Cerebellar nuclear complex (tissue), 1 donor: ENCODE measurements at regions not wholly inside any gene's neighbourhood (a gene's known extent, or its start where the extent isn't known, plus 50 kb on each side); places are given as distances from the start of the nearest gene placed in this dataset.

Source experiments
- DNase-seq, 2 experiments: peaks; one replicate each; lab custom pipeline; 2025; lab: John Stamatoyannopoulos, UW

DNA sequence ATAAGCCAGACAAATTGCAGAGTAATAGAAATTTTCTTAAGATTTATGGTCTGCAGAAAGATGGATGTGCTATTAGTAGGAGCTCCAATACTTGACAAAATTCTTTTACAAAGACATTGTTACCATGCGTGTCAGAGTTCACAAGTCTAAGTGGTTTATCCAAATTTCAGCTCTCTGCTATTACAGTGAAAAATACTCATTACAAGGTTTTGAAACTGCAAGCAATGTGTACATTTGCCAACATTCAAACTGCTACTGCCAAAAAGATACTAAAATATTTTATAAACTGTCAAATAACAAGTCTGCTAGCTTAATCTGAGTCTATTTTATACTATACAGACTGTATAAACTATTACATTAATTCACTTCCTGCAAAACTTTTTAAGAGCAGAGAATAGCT is 1341.5 kb upstream of the ACVR2A start:
- no peak for DNase-seq

DNA sequence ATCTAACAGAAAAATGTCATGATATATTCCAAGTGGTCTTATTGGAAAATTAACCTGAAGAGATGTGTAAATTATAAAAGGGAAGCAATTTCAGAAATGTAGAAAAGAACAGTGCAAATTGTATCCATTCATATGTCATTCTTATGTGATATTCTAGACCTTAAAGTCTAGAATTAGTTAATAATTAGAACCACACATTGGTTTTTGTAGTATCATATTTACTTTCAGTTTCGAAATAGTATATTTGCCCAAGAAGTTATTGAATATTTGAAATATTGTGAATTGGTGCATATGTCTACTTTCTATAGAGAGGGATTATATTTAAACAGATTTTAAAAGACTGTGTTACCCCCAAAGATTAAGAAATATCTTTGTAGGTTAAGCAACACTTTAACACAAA is 1348.6 kb upstream of the ACVR2A start:
- DNase-seq = no peak

DNA sequence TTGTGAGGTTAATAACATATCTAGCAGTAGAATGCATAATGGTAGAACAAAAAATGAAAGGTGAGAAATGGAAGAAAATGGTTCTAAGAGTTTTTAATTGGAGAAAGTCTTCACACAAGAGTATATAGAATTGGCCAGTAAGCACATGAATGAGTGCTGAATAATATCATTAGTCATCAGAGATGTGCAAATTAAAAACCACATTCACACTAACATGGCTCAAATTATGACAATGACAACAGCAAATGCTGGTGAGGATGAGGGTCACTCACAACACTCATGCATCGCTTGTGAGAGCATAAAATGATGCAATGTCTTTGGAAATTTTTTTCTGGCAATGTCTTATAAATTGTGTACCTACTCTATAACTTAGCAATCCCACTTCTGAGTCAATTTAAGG is 1355.4 kb upstream of the ACVR2A start:
- DNase-seq = no peak

DNA sequence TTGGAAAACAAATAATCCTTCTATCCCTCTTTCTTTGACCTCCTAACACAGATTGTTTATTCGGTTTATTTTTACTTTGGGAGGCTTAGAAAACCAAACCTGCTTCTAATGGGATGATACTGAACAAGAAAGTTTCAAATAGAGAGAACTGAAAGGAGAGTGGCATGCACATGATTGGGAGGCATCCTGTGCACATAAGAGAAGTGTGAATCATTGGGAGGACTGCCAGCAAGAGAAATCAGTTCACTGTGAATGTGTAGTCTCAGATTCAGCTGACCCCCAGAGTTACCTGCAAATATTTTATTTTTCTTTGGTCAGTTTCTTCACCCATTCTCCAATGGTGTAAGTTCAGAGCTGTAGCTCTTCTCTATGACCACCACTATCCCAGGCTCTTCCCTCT is 1363.2 kb upstream of the ACVR2A start:
- no peak for DNase-seq

DNA sequence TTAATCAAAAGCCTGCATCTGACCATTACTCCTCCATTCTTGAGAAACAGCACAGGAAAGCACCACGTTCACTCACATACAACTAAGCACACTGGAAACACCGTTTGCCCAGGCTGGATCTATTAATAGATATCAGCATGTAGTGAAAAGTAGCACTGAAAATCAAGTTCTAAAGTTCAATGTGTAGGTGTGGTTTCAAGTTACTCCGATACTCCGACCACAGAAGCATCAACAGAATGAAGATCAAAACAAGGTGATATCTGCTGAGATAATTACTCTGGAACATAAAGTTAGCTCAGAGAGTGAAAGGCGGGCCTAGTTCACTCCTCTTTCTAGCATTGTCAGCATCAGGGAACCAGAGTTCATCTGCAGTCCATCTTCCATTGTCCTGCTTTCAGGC is 1367.4 kb upstream of the ACVR2A start:
- DNase-seq = no peak

DNA sequence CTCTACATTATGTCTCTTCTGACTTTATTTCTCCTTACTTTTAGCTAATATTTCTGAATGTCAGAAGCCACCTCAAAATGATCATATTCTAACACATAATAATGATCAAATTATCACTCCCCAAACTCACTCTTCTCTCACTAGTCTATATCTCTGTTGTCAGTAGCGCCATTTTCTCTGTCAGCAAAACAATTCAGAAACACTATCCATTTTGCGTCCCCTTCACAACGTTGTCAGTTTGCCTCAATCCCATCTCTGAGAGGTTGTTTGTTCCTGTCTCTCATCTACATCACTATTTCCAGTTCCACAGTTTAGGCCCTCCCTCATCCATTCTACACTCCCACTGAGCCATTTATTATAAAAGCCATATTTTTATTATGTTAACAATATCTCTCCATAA is 1376.3 kb upstream of the ACVR2A start:
- DNase-seq = no peak

DNA sequence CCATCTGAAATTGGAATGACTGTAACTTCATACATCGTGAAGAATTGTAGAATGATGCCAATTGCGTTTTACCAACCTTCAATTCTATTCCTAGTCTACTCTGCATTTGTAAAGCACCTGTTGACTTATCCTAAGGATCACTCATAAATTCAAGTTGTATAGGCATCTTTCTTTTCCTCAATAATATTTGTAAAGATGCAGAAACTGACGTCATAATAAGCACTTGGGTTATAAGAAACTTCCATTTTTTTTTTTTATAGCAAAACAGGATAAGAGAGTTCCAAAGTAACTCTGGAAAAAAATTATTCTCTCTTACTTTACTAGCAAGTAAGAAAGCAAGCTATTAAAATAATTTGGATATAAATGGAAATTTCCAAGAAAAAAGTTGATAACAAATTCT is 1377.4 kb upstream of the ACVR2A start:
- no peak for DNase-seq

DNA sequence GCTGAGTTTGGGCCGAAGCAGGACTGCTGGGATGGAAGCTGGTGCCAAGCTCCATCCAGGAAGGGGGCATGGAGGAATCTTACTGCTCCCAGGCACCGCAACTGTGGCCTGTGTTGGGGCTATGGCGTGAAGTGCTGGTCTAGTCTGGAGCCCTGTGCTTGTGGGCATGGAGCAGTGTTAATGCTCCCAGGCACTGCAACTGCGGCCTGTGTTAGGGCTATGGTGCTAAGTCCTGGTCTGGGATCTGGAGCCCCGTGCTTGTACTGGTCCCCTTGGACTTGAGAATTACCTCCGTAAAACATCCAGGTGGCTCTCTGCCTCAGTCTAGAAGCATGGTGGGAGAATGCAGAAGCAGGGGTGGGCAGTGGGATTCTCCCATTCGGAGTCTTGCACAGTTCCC is 1379.4 kb upstream of the ACVR2A start:
- DNase-seq = no peak

DNA sequence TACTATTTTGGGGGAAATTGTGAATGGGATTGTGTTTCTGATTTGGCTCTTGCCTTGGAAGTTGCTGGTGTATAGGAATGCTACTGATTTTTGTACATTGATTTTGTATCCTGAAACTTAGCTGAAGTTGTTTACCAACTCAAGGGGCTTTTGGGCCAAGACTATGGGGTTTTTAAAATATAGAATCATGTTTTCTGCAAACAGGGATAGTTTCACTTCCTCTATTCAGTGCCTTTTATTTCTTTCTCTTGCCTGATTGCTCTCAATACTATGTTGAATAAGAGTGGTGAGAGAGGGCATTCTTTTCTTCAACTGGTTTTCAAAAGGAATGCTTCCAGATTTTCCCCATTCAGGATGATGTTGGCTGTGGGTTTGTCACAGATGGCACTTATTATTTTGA is 1383.8 kb upstream of the ACVR2A start:
- DNase-seq = no peak

DNA sequence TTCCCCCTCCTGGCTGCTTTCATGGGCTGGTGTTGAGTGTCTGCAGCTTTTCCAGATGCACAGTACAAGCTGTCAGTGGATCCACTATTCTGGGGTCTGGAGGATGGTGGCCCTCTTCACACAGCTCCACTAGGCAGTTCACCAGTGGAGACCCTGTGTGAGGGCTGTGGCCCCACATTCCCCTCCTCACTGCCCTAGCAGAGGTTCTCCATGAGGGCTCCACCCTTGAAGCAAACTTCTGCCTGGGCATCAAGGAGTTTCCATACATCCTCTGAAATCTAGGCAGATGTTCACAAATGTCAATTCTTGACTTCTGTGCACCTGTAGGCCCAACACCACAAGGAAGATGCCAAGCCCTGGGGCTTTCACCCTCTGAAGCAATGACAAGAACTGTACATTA is 1386.2 kb upstream of the ACVR2A start:
- no peak for DNase-seq

DNA sequence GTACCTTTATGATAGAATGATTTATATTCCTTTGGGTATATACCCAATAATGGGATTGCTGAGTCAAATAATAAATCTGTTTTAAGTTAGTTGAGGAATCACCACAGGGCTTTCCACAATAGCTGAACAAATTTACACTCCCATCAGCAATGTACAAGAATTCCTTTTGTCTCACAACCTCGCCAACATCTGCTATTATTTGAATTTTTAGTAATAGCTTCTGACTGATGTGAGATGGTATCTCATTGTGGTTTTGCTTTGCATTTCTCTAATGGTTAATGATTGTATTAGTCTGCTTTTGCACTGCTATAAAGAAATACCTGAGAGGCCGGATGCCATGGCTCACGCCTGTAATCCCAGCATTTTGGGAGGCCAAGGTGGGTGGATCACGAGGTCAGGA is 1387.6 kb upstream of the ACVR2A start:
- no peak for DNase-seq

DNA sequence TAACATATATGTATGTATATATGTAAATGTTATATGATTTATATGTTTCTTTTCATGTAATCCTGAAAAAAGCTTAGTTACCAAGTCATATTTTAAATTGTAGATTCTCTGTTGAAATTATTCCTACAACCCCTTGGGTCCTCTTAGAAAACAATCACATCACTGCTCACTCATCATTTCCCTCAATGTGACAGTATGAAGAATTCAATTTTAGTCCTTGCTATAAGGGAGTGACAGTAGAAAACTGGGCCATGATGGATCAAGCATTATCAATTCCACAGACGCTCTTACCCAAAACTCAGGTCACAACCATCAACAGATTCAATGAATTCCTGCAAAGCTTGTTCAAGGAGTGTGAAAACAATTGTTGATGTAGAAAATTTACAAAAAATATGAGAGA is 1389.5 kb upstream of the ACVR2A start:
- DNase-seq = no peak

DNA sequence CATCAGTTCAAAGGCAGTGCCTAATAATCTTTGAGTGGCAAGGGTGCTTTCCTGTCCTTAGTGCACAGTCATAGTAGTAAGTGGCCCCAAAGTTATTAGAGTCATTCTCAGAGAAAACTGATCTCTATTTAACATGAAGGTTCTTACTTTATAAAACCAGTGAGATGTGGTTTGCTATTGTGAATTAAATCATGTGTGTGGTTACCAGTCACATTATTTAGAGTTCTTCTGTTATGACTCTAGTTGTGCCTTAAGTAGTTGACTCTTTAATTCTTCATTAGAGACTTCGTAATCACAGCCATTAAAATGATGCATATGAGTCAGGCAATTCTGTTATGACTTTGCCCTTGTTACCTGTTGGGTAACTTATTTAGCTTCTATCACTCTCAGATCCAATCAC is 1392.9 kb upstream of the ACVR2A start:
- DNase-seq = no peak

DNA sequence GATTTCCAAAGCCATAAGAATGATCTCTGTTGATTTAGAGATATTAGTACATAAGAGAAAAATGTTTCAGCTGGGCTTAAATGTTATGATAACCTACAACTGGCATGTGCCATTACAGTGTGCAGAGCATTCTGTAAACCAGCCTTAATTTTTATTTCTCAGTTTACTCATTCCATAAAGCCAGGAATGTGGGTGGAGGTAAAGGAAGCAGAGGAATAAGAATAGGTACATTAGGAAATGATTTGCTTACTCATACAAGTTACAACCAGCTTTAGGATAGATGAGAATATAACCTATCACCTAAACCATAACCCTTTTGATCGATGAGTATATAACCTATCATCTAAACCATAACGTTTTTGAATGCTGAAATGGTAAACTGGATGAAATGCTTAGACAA is 1394.7 kb upstream of the ACVR2A start:
- no peak for DNase-seq

DNA sequence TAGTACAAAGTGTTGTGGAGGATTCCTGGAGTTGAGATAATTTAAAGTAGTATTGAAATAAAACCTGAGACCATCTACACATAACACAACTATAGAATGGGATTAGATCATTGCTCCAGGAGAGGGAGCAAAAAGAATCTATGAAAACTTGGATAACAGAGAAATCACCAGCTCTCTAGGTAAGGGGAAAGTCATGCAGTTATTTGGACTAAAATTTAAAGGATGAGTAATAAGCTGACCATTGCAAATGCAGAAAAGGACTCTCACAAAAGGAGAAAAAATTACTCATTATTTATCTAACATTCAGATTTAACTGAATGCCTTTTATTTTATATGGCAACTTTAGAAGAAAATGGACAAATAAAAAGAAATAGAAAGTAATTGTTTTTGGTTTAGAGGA is 1399.8 kb upstream of the ACVR2A start:
- DNase-seq = no peak

DNA sequence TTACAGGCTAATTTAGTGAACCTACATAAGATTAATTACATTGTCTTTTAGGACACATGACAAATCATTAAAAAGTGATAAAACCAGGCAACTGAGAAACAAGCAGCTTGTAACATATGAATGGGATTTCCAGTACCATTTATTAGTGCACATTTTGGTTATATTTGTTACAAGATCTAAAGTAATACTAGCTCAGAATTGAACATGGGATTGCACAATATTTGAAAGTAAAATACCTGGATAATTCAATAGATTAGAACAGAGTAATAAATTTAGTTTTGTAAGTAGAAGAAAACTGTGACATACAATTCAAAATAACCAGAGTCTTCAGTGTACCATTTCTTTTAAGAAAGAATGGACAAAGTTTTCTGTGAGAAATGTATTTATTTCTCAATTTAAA is 1400.7 kb upstream of the ACVR2A start:
- DNase-seq = no peak

DNA sequence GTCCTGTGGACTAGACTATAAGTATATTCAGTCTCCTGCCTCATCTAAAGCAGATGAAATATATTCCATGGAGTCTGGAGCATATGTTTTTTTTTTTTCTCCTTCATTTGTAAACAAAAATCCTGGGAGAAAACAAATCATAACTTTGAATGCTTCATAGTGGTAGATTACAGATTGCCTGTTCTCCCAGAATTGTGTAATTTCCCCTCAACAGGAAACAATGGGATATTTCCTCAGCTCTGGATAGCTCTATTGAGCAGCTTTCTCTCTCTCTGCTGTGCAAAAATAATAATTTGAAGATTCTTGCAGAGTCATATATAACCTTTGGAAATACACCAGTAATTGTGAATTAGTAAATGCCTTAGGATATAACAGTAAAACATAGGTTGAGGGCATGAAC is 1406.6 kb upstream of the ACVR2A start:
- no peak for DNase-seq

DNA sequence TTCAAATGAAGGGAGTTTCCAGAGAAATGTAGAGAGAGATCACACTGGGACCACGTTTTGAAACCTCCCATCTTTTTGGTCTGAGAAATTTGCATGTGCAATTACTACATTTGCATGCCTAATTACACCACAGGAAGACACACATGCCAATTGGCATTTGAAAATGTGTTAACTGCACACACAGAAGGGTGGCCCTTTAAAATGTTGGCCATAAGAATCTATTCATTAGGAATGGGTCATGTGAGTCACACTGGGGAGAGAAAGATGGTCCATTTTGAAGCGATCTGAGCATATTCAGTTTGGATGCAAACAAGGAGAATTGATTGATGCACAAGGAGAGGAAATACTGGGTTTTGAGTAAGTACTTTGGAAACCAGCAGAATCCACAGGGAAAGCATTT is 1407.1 kb upstream of the ACVR2A start:
- DNase-seq = no peak

DNA sequence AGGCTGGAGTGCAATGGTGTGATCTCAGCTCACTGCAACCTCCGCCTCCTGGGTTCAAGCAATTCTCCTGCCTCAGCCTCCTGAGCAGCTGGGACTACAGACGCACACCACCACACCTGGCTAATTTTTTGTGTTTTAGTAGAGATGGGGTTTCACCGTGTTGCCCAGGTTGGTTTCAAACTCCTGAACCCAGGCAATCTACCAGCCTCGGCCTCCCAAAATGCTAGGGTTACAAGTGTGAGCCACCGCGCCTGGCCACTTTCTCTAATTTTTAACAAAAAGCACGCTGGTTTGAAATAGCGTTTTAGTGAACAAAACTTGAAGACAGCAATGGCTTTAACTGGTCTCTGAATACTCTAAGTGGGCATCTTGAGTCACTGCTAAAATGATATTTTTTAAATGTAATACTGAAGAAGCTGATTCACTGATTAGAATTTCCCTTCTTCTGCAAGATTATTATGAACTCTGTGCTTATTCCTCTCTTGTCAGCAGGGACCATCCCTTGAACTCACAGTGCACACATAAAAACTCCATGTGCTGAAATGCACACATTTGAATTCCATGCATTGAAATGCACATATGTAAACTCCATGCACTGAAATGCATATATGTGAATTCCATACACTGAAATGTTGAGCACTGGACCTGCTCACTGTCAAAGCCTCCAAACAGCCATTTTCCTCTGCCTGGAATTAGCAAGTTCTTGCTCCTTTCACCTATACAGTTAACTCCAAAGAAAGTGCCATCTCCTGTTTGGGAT is 1411.5 kb upstream of the ACVR2A start:
- DNase-seq = no peak

DNA sequence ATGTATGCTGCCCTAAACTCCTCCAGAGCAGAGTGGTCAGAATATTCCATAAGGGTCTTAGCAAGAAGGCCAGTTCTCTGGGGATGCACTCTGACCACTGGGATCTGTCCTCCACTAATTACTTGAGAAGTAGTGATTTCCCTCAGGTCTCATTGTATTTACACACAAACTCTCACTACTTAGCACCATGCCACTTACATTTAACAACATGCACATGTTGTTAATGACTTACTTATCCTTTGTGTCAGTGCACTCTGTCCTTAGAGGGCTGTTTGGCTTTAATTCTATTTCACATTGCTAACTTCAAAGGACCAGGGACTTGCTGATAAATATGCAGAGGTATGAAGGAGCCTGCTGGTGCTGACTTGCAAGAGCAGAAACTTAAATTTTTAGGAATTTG is 1415.5 kb upstream of the ACVR2A start:
- no peak for DNase-seq

DNA sequence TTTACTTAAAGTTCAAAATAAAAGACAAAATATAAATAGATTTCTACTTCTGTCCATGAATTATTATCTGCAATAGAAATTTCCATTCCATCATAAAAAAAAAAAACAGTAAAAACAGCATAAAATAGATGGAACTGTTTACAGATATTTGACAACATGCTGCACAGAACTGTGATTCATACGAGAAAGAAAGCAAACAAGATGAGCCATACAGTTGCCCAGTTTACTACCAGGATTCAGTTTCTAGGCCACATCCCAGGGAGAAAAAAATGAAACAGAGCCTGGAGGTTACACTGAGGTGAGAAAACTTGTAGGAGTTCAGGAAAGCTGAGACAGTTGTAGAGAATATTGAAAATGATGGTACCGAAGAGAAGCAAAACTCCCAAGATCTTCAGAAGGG is 1426.9 kb upstream of the ACVR2A start:
- DNase-seq = no peak

DNA sequence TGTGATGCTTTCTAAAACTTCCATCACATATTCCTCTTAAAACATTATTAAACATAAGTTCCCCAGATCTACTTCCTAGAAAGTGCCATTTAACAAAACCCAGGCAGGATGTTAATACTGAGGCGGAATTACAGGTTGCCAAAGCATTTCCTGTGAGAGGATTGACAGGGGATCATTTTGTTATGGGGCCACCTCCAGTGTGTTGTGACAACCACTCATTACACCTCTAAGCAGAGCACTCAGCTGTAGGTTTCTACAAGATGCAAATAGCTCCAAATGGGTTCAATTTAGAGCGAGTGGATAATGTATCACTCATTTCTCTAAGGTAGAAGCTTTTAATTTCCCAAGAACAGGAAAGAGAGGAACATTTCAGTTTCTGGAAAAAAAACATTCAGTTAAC is 1429.5 kb upstream of the ACVR2A start:
- DNase-seq = no peak

DNA sequence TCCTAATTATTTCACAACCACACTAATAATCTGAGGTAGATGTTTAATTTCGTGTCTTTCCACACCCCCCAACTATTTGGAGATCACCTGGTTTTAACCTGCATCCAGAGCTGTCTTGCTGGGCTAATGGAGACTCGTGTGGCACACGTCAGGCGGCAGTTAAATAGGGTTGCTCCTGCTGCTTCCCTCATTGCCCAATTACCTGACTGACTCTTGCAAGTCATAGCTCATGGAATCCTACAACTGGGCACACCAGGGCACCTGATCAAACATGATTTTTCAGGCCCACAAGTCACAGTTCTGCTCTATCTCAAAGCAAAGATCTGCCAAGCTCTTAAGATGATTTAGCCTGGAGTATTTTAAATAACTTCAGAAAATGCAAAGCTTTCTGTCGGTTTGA is 1430.4 kb upstream of the ACVR2A start:
- no peak for DNase-seq

DNA sequence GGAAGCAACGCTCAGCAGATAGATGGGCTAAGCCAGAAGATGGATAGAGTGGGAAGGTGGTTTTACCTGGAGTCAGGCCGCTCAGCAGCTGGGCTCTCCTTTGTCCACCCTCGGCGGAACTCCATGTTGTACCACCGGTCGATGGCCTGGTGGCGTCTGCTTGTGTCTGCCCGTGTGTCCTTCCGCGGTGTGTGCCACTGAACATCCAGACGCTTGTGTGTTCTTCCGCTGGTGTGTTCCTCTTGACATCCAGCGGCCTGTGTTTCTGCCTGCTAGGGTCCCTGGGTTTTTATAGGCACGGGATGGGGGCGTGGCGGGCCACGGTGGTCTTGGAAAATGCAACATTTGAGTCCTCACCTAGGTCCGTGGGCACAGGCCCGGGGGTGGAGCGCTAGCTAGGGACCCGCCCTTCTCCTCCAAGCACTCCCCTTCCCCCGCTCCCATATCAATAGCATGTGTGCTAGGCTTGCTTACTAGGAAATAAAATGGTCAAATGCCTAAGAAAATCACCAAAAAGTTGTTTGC is 1431.7 kb upstream of the ACVR2A start:
- no peak for DNase-seq
